Lower lobe of right lung (tissue), 2 donors: ENCODE measurements at regions not wholly inside any gene's neighbourhood (a gene's known extent, or its start where the extent isn't known, plus 50 kb on each side); places are given as distances from the start of the nearest gene placed in this dataset.

Experiments used
- ATAC-seq, 2 donors: fragments of 200-7000 bp; cut with Tn5 transposase; one replicate each; pipeline ENCODE4 v1.9.1; 2020 to 2022; ENCODE audit warnings: mild to moderate bottlenecking in 2 of 2, moderate library complexity in 2 of 2
- DNase-seq: peaks from one replicate; pipeline ENCODE4 v3.0.0-alpha.2; 2020
- H3K27ac ChIP-seq: fragments of 200-600 bp; one replicate; pipeline ENCODE4 v1.8.0; 2022
- H3K27me3 ChIP-seq: fragments of 200-600 bp; one replicate; pipeline ENCODE4 v1.8.0; 2022; ENCODE audit warnings: low read depth
- H3K36me3 ChIP-seq: fragments of 200-600 bp; one replicate; pipeline ENCODE4 v1.8.0; 2022; ENCODE audit warnings: mild to moderate bottlenecking
- H3K4me1 ChIP-seq: fragments of 200-600 bp; one replicate; pipeline ENCODE4 v1.8.0; 2022
- H3K4me3 ChIP-seq: fragments of 200-600 bp; one replicate; pipeline ENCODE4 v1.8.0; 2022; ENCODE audit warnings: mild to moderate bottlenecking
- H3K9me3 ChIP-seq: fragments of 200-600 bp; one replicate; pipeline ENCODE4 v1.8.0; 2022
- CTCF ChIP-seq: fragments of 200-600 bp; IDR thresholded peaks from one replicate; pipeline ENCODE4 v1.8.0; 2022; ENCODE audit warnings: antibody characterized with exemption, mild to moderate bottlenecking
- intact Hi-C: fragments of 100-400 bp; cut with DNase I; formaldehyde crosslinking; loops from one replicate; pipeline ENCODE4 v1.11.0; 2022
- donor health status: DM: no; HTN: yes; CAD: no; lungs with severe emphysema.

GRCh38 chr7:22913158-22913557 lies 90.5 kb upstream of the TOMM7 start:
- H3K4me1 ChIP-seq = no peaks in the 10 kb centered on the region
- no peak overlapping the region for H3K4me3 ChIP-seq
- intact Hi-C loops = no loop called here
- H3K27me3 ChIP-seq = no peaks in the 10 kb centered on the region
- TF ChIP-seq CTCF = no peak
- H3K9me3 ChIP-seq = no peaks in the 10 kb centered on the region
- H3K36me3 ChIP-seq = no peaks in the 10 kb centered on the region
- no peak for ATAC-seq
- DNase-seq = no peak
- H3K27ac ChIP-seq = no peak overlapping the region

GRCh38 chr7:22911889-22912288 lies 89.2 kb upstream of the TOMM7 start:
- H3K4me3 ChIP-seq = no peak overlapping the region

GRCh38 chr7:22909917-22910316 lies 87.3 kb upstream of the TOMM7 start:
- no peak for ATAC-seq
- Histone ChIP-seq H3K9me3 (no peaks in the 10 kb centered on the region), H3K4me1 (no peaks in the 10 kb centered on the region), H3K36me3 (no peaks in the 10 kb centered on the region), H3K27me3 (no peaks in the 10 kb centered on the region), H3K4me3 (no peak overlapping the region), H3K27ac (no peak overlapping the region)
- no peak for DNase-seq
- intact Hi-C loops = no loop called here
- no peak for TF ChIP-seq CTCF

More at GRCh38 chr7:22911889-22912288, 89.2 kb upstream of the TOMM7 start:
- Histone ChIP-seq H3K27ac (no peak overlapping the region), H3K36me3 (no peaks in the 10 kb centered on the region), H3K27me3 (no peaks in the 10 kb centered on the region), H3K4me1 (no peaks in the 10 kb centered on the region), H3K9me3 (no peaks in the 10 kb centered on the region)
- ATAC-seq (no peak), DNase-seq (no peak)
- intact Hi-C loops = no loop called here
- no peak for TF ChIP-seq CTCF

- H3K4me1 ChIP-seq = no peaks in the 10 kb centered on the region
- H3K36me3 ChIP-seq = no peaks in the 10 kb centered on the region
- no peaks in the 10 kb centered on the region for H3K27me3 ChIP-seq
- no peaks in the 10 kb centered on the region for H3K9me3 ChIP-seq
- no peak for TF ChIP-seq CTCF
- H3K4me3 ChIP-seq = no peak overlapping the region
- intact Hi-C loops = no loop called here
- no peak overlapping the region for H3K27ac ChIP-seq
- ATAC-seq (no peak), DNase-seq (no peak)
Observed at GRCh38 chr7:22907805-22908204, 85.2 kb upstream of the TOMM7 start.

GRCh38 chr7:22900784-22901183 lies 78.1 kb upstream of the TOMM7 start:
- Histone ChIP-seq H3K27me3 (no peaks in the 10 kb centered on the region), H3K36me3 (no peaks in the 10 kb centered on the region), H3K4me1 (no peaks in the 10 kb centered on the region), H3K9me3 (no peaks in the 10 kb centered on the region), H3K4me3 (no peak overlapping the region), H3K27ac (no peak overlapping the region)
- intact Hi-C loops = no loop called here
- ATAC-seq = no peak
- DNase-seq = no peak
- no peak for TF ChIP-seq CTCF

GRCh38 chr7:22900101-22900500 lies 77.5 kb upstream of the TOMM7 start:
- no peak for DNase-seq

More at GRCh38 chr7:22900101-22900500, 77.5 kb upstream of the TOMM7 start:
- H3K9me3 ChIP-seq = no peaks in the 10 kb centered on the region
- ATAC-seq = no peak
- TF ChIP-seq CTCF = no peak
- H3K4me1 ChIP-seq = no peaks in the 10 kb centered on the region
- intact Hi-C loops = no loop called here
- H3K36me3 ChIP-seq = no peaks in the 10 kb centered on the region
- no peaks in the 10 kb centered on the region for H3K27me3 ChIP-seq
- no peak overlapping the region for H3K27ac ChIP-seq
- H3K4me3 ChIP-seq = no peak overlapping the region
